ENCODE measurements at regions not wholly inside any gene's neighbourhood (a gene's known extent, or its start where the extent isn't known, plus 50 kb on each side); places are given as distances from the start of the nearest gene placed in this dataset.

- TF ChIP-seq ZNF462 (CRISPR knock-in tag; IDR thresholded peaks at IDR 0.05) = no peak
- TF ChIP-seq EZH2 (IDR thresholded peaks at IDR 0.05; ENCODE audit: low read depth, unreplicated experiment) = no peak
- no peak for TF ChIP-seq POLR2AphosphoS5 (IDR thresholded peaks at IDR 0.05; ENCODE audit: low read depth)
- TF ChIP-seq ZNF114 (CRISPR knock-in tag; IDR thresholded peaks at IDR 0.05) = no peak
- TF ChIP-seq CTCF (conservative IDR thresholded peaks at IDR 0.05; ENCODE audit: low read depth in 2 of 2) = no peak
These were observed 65.4 kb downstream of the EBLN1 start (continued) for GRCh38 chr10:22152403-22152802.

GRCh38 chr10:22150842-22151241, 67.0 kb downstream of the EBLN1 start:
- no peak for ATAC-seq
- no peak overlapping the region for H3K27ac ChIP-seq (ENCODE audit: low read depth)
- Mint-ChIP-seq H3K27ac (no peak overlapping the region), H3K27me3 (ENCODE audit: insufficient read depth, low read depth, poor library complexity) (no peaks in the 10 kb centered on the region), H3K4me1 (no peaks in the 10 kb centered on the region), H3K36me3 (ENCODE audit: low read depth) (peaks cover 6% of the 10 kb centered on the region; the same call in 1 of the 3 replicates), H3K9me3 (peaks cover 2% of the 10 kb centered on the region; the same call in 2 of the 3 replicates), H3K4me3 (no peak overlapping the region)
- DNase-seq (ENCODE audit: low spot score) = no peak
- H3K4me2 ChIP-seq = no peak overlapping the region
- H3K4me3 ChIP-seq = no peak overlapping the region
- no peaks in the 10 kb centered on the region for H3K4me1 ChIP-seq (ENCODE audit: insufficient read depth)
- no peaks in the 10 kb centered on the region for H4K20me1 ChIP-seq (replicated peaks; ENCODE audit: insufficient read depth)
- no peak overlapping the region; the same call in 1 of the 2 replicates for H2AFZ ChIP-seq
- no peaks in the 10 kb centered on the region for H3F3A ChIP-seq (replicated peaks; ENCODE audit: low read depth)
- H3K9me2 ChIP-seq (ENCODE audit: insufficient read depth) = 0 out of 2 replicates have a peak, but pooled peaks cover 9% of the 10 kb centered on the region
- no peaks in the 10 kb centered on the region for H3K27me3 ChIP-seq (ENCODE audit: insufficient read depth)
- no peaks in the 10 kb centered on the region for H3K36me3 ChIP-seq (ENCODE audit: insufficient read depth)
- no peaks in the 10 kb centered on the region for H3K79me2 ChIP-seq (replicated peaks; ENCODE audit: insufficient read depth)
- TF ChIP-seq ETS1 (IDR thresholded peaks at IDR 0.05) (no peak), CTCF (conservative IDR thresholded peaks at IDR 0.05; ENCODE audit: low read depth in 2 of 2) (no peak), CREB1 (CRISPR knock-in tag; IDR thresholded peaks at IDR 0.05; ENCODE audit: low read depth) (no peak), ZNF331 (CRISPR knock-in tag; IDR thresholded peaks at IDR 0.05; ENCODE audit: low read depth) (no peak), EZH2phosphoT487 (IDR thresholded peaks at IDR 0.05; ENCODE audit: unreplicated experiment) (no peak), NANOG (IDR thresholded peaks at IDR 0.05; ENCODE audit: borderline replicate concordance) (no peak), ZNF114 (CRISPR knock-in tag; IDR thresholded peaks at IDR 0.05) (no peak)
